ENCODE measurements at regions not wholly inside any gene's neighbourhood (a gene's known extent, or its start where the extent isn't known, plus 50 kb on each side); places are given as distances from the start of the nearest gene placed in this dataset.

- DNase-seq = no peak
Measured at GRCh38 chr15:88312941-88313579, 56.5 kb upstream of the NTRK3 start.

GRCh38 chr15:88309363-88309762 lies 52.8 kb upstream of the NTRK3 start:
- no peak for DNase-seq

- DNase-seq = no peak
Measured at GRCh38 chr15:88307344-88307743, 50.8 kb upstream of the NTRK3 start.
